HG03442 (cell line): ENCODE measurements at regions not wholly inside any gene's neighbourhood (a gene's known extent, or its start where the extent isn't known, plus 50 kb on each side); places are given as distances from the start of the nearest gene placed in this dataset.

ENCODE experiments used
- ATAC-seq: cut with Tn5 transposase; IDR thresholded peaks from one replicate; pipeline ENCODE4 v1.9.1; 2021; ENCODE audit warnings: mild to moderate bottlenecking, moderate library complexity; ENCODE audit not compliant: unreplicated experiment

GRCh38 chr6:146902846-146903245, 301.4 kb upstream of the STXBP5 start:
- ATAC-seq = no peak

- ATAC-seq = no peak
Measured at GRCh38 chr6:146903451-146903850, 300.8 kb upstream of the STXBP5 start.

- no peak for ATAC-seq
Measured at GRCh38 chr6:146904596-146904995, 299.6 kb upstream of the STXBP5 start.

- ATAC-seq = no peak
Measured at GRCh38 chr6:146905181-146905704, 299.0 kb upstream of the STXBP5 start.

GRCh38 chr6:146908786-146909185, 295.4 kb upstream of the STXBP5 start:
- ATAC-seq = no peak

- no peak for ATAC-seq
Measured at GRCh38 chr6:146909376-146909775, 294.8 kb upstream of the STXBP5 start.

GRCh38 chr6:146909886-146910285, 294.3 kb upstream of the STXBP5 start:
- ATAC-seq = no peak

GRCh38 chr6:146910611-146911010, 293.6 kb upstream of the STXBP5 start:
- no peak for ATAC-seq

GRCh38 chr6:146911635-146912215, 292.5 kb upstream of the STXBP5 start:
- ATAC-seq = no peak

GRCh38 chr6:146912730-146913685, 291.2 kb upstream of the STXBP5 start:
- ATAC-seq = no peak

GRCh38 chr6:146913842-146914488, 290.3 kb upstream of the STXBP5 start:
- no peak for ATAC-seq

- no peak for ATAC-seq
Measured at GRCh38 chr6:146914489-146915483, 289.4 kb upstream of the STXBP5 start.

GRCh38 chr6:146915671-146916127, 288.5 kb upstream of the STXBP5 start:
- no peak for ATAC-seq

- ATAC-seq = no peak
Measured at GRCh38 chr6:146916435-146917025, 287.7 kb upstream of the STXBP5 start.

GRCh38 chr6:146917182-146917581, 287.0 kb upstream of the STXBP5 start:
- ATAC-seq = no peak

GRCh38 chr6:146917979-146918378, 286.2 kb upstream of the STXBP5 start:
- no peak for ATAC-seq

GRCh38 chr6:146919017-146919416, 285.2 kb upstream of the STXBP5 start:
- ATAC-seq = no peak

- no peak for ATAC-seq
Measured at GRCh38 chr6:146923205-146923833, 280.9 kb upstream of the STXBP5 start.

GRCh38 chr6:146925846-146926245, 278.4 kb upstream of the STXBP5 start:
- ATAC-seq = no peak
